Calu3 (cell line): ENCODE measurements at regions not wholly inside any gene's neighbourhood (a gene's known extent, or its start where the extent isn't known, plus 50 kb on each side); places are given as distances from the start of the nearest gene placed in this dataset.

Experiments
- BruUV-seq: library from RNA; stranded (reverse); fragments of 400-500 nt; replicated peaks from 2 replicates; lab custom pipeline; 2021; lab: Mats Ljungman, UMichigan
- CTCF ChIA-PET: fragments of 300-600 bp; sonication (Branson Sonifier 250); formaldehyde crosslinking; loops from one replicate; lab custom pipeline; 2022; ENCODE audit warnings: antibody characterized with exemption; lab: Charles Lee
- DNase-seq: peaks from one replicate; pipeline ENCODE4 v3.0.0; 2022
- H3K27ac Mint-ChIP-seq: one replicate; pipeline ENCODE4 v1.8.0; 2022; ENCODE audit warnings: mixed read lengths; ENCODE audit not compliant: unreplicated experiment
- H3K27me3 Mint-ChIP-seq: one replicate; pipeline ENCODE4 v1.8.0; 2022; ENCODE audit warnings: mixed read lengths; ENCODE audit not compliant: unreplicated experiment
- H3K36me3 Mint-ChIP-seq: one replicate; pipeline ENCODE4 v1.8.0; 2022; ENCODE audit warnings: mild to moderate bottlenecking, moderate library complexity, mixed read lengths; ENCODE audit not compliant: insufficient read depth, unreplicated experiment
- H3K4me1 Mint-ChIP-seq: one replicate; pipeline ENCODE4 v1.8.0; 2022; ENCODE audit warnings: mild to moderate bottlenecking, low read depth, mixed read lengths; ENCODE audit not compliant: unreplicated experiment
- H3K4me3 Mint-ChIP-seq: one replicate; pipeline ENCODE4 v1.8.0; 2022; ENCODE audit warnings: mild to moderate bottlenecking, low read depth, moderate library complexity, mixed read lengths; ENCODE audit not compliant: unreplicated experiment
- H3K9me3 Mint-ChIP-seq: one replicate; pipeline ENCODE4 v1.8.0; 2022; ENCODE audit warnings: low read depth, mixed read lengths; ENCODE audit not compliant: unreplicated experiment
- intact Hi-C: fragments of 100-400 bp; cut with micrococcal nuclease; formaldehyde crosslinking; loops from one replicate; pipeline ENCODE4 v1.10.0; 2022; ENCODE audit not compliant: unreplicated experiment
- TF ChIP-seq, protein P1 (sequence below): fragments of 200-600 bp; IDR thresholded peaks from one replicate; pipeline ENCODE4 v1.8.0; 2022; ENCODE audit warnings: antibody characterized with exemption; ENCODE audit not compliant: unreplicated experiment

DNA sequence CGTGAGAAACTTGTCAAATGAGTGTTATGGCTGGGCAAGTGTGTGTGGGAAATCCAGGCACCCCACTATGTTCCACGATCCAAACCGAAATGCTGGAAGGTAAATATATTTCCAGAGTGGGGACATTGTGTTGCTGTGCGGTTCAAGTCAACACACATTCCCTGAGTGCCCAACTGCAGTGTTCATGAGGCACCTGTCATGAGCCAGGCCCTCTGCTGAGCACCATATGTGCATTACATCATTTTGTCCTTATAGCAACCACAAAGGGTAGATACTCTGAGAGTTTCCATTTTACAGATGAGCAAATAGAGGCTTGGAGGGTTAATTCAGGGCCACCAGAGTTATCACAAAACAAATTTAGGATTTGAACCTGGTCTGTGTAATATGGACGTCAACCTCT, 59.9 kb upstream of the SOD1 start:
- CTCF ChIA-PET = no interaction called here

GRCh38 chr21:31599013-31599412, 60.5 kb upstream of the SOD1 start:
- TF ChIP-seq, protein P1, sequence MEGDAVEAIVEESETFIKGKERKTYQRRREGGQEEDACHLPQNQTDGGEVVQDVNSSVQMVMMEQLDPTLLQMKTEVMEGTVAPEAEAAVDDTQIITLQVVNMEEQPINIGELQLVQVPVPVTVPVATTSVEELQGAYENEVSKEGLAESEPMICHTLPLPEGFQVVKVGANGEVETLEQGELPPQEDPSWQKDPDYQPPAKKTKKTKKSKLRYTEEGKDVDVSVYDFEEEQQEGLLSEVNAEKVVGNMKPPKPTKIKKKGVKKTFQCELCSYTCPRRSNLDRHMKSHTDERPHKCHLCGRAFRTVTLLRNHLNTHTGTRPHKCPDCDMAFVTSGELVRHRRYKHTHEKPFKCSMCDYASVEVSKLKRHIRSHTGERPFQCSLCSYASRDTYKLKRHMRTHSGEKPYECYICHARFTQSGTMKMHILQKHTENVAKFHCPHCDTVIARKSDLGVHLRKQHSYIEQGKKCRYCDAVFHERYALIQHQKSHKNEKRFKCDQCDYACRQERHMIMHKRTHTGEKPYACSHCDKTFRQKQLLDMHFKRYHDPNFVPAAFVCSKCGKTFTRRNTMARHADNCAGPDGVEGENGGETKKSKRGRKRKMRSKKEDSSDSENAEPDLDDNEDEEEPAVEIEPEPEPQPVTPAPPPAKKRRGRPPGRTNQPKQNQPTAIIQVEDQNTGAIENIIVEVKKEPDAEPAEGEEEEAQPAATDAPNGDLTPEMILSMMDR = no peak
- CTCF ChIA-PET = no interaction called here
- DNase-seq = no peak
- Mint-ChIP-seq H3K4me3 (no peak overlapping the region), H3K27ac (no peak overlapping the region), H3K4me1 (no peaks in the 10 kb centered on the region), H3K36me3 (no peaks in the 10 kb centered on the region), H3K9me3 (no peaks in the 10 kb centered on the region), H3K27me3 (peaks cover 11% of the 10 kb centered on the region)
- intact Hi-C loops = no loop called here
- BruUV-seq = no TSS peak

More for the DNA sequence above, 59.9 kb upstream of the SOD1 start:
- intact Hi-C loops = no loop called here
- H3K9me3 Mint-ChIP-seq = no peaks in the 10 kb centered on the region
- no TSS peak for BruUV-seq
- TF ChIP-seq, protein P1 = no peak
- H3K27me3 Mint-ChIP-seq = peaks cover 11% of the 10 kb centered on the region
- H3K4me1 Mint-ChIP-seq = no peaks in the 10 kb centered on the region
- H3K27ac Mint-ChIP-seq = no peak overlapping the region
- H3K36me3 Mint-ChIP-seq = no peaks in the 10 kb centered on the region
- no peak for DNase-seq
- no peak overlapping the region for H3K4me3 Mint-ChIP-seq

- H3K4me1 Mint-ChIP-seq = no peaks in the 10 kb centered on the region
- CTCF ChIA-PET = no interaction called here
- H3K27ac Mint-ChIP-seq = no peak overlapping the region
- no TSS peak for BruUV-seq
- H3K4me3 Mint-ChIP-seq = no peak overlapping the region
- H3K27me3 Mint-ChIP-seq = peaks cover 11% of the 10 kb centered on the region
- H3K36me3 Mint-ChIP-seq = no peaks in the 10 kb centered on the region
- intact Hi-C loops = no loop called here
- TF ChIP-seq, protein P1 = no peak
- DNase-seq = no peak
- no peaks in the 10 kb centered on the region for H3K9me3 Mint-ChIP-seq
These were observed 61.8 kb upstream of the SOD1 start for GRCh38 chr21:31597683-31598082.

DNA sequence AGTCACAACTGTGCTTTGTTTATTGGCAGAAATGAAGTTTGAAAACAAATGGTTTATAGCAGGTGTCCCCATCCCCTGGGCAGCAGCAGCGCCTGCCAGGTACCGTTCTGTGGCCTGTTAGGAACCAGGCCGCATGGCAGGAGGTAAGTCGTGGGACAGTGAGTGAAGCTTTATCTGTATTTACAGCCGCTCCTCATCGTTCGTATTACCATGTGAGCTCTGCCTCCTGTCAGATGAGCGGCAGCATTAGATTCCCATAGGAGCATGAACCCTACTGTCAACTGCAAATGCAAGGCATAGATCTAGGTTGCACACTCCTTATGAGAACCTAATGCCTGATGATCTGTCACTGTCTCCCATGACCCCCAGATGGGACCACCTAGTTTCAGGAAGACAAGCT, 63.4 kb upstream of the SOD1 start:
- Mint-ChIP-seq H3K9me3 (no peaks in the 10 kb centered on the region), H3K27me3 (peaks cover 11% of the 10 kb centered on the region), H3K27ac (no peak overlapping the region), H3K36me3 (no peaks in the 10 kb centered on the region), H3K4me3 (no peak overlapping the region), H3K4me1 (no peaks in the 10 kb centered on the region)
- no TSS peak for BruUV-seq
- intact Hi-C loops = no loop called here
- CTCF ChIA-PET = no interaction called here
- no peak for DNase-seq
- TF ChIP-seq, protein P1 = no peak
